Fibroblast of the conjunctiva (primary cell): ENCODE measurements at regions not wholly inside any gene's neighbourhood (a gene's known extent, or its start where the extent isn't known, plus 50 kb on each side); places are given as distances from the start of the nearest gene placed in this dataset.
"Not testable (repeated sequence)": the region's sequence is repeated elsewhere in the genome, so short reads cannot be mapped to it uniquely, and the experiment has no call there.

Source experiments
- DNase-seq: peaks from one replicate; pipeline ENCODE4 v3.0.0-alpha.2; 2010; ENCODE audit warnings: low read depth

GRCh38 chr13:44055681-44056080, 176.0 kb downstream of the LACC1 start:
- DNase-seq, result not testable (repeated sequence)

GRCh38 chr13:44058067-44058466, 178.4 kb downstream of the LACC1 start:
- DNase-seq, result no peak

DNA sequence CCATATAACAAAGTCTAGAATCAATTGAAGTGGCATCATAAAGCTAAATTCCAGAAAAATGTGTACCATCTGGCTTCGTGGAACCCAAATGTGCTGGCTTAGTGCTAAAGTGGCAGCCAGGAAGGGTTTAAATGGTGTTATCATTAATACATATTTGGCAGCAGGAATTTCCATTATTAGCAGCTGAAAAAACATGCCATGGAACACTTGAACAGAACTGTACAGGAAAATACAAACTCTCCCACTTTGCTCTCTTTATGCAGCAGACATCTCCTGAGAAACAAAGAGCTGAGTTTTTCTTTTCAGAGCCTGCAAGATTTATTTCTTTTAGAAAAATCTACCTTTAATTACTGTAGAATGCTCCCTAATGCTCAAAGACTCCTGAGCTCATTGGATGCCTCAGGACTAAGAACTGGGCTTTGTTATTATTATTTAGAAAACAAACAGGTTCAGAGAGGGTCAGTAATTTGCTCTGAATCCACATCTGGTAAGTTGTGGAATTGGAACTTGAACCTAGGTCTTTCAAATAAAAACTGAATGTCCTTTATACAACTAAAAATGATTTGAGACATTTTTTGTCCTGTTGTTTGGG, 179.0 kb downstream of the LACC1 start:
- no peak for DNase-seq

DNA sequence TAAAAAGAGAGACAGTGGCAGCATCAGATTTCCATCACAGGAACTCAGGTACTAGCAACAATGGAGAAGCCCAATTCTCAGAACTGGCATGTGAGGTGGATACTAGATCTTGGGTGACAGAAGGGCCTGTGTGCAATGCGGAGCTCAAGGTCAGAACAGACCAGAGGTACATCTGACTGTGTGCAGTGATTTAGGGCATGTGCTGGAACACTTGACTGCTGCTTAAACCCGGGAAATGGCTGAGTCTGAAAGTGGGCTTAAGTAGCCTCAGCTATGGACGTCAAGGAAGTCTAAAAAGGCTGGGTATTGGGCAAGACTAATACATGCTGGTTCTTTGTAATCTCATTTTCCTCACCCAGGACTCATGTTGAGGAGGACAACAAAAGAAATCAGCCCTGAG, 182.2 kb downstream of the LACC1 start:
- no peak for DNase-seq

GRCh38 chr13:44063467-44063866, 183.8 kb downstream of the LACC1 start:
- no peak for DNase-seq

DNA sequence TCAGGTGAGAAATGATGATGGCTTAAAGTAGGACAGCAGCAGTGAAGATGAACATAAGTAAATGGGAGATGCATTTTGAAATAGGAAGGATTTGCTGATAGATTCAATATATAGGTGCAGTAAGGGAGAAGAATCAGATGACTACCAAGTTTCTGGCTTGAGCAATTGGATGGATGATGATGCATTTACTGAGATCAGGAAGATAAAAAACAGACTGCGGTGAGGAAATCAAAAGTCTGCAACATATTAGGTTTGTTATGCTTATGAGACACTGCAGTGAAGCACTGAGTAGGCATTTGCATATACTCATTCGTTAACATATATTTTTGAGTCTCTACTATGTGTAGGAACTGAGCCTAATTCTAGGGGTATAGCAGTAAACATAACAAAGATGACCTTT, 184.2 kb downstream of the LACC1 start:
- DNase-seq, result no peak

DNA sequence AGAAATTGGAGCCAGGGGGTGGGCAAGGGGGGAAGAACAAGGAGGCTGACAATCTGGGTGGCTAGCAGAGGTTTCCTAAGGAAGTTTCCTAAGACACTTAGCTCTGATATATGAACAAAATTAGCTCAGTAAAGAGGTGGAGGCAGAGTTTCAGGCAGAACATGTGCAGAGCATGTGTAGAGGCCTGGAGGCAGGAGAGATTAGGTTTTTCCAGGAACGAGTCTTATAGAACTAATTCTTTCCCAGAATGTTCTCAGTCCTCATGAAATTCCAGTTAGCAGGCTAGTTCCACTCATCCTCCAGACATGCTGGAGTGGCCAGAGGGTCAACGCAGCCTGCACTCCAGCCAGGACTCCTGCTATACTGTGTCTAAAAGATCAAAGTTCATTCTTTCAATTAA, 184.7 kb downstream of the LACC1 start:
- no peak for DNase-seq

GRCh38 chr13:44068169-44068568, 188.5 kb downstream of the LACC1 start:
- no peak for DNase-seq

DNA sequence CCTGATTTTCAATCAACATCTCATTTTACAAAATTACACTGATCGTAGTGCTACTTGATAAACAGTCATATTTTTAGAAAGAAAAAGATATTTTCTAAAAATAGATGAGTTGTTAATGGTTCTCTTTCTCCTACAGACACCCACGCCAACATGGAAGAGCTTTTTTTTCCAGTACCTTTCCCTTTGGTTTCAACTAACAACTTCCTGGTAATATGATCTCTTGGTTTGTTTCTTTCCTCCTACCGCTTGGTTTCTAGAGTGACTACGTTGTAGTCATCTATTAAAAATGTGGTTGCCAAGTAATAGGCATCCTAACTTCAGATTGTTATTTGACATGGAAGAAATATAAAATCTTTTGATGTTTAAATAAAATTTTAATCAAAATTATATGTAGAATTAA, 189.0 kb downstream of the LACC1 start:
- peak; percentile 36 for DNase-seq

DNA sequence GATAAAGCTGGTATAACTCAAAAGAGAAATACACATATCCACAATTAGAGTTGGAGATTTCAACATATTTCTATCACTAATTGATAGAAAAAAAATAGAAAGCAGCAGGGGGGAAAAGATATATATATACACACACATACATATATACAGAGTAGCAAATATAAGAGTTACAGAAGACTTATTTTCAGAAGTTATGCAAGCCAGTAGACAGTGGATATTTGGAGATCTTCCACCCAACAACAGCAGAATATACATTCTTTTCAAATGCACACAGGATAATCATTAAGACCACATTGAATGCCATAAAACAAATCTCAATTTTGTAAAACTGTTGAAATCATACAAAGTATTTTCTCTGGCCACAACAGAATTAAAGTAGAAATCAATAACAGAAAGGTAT, 192.8 kb downstream of the LACC1 start:
- DNase-seq, result no peak

GRCh38 chr13:44074611-44075010, 194.9 kb downstream of the LACC1 start:
- DNase-seq, result no peak

DNA sequence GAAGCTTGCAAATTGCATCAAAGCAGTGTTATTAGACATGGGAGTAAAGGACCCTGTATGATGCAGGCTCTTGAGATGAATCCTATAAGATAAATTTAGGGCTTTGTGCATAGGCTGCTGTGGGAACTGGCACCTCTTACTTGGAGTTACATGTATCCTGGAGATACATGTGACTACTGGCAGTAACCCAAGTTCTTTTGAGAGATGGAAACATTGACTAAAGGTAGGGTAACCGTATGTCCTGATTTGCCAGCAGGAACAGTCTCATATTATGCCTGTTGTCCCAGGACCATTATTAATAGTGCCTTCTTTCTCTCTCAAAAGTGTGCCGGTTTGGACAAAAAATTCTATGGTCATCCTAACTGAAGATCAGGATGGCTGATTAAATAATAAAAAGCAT, 195.4 kb downstream of the LACC1 start:
- no peak for DNase-seq

GRCh38 chr13:44078806-44079376, 199.2 kb downstream of the LACC1 start:
- no peak for DNase-seq

DNA sequence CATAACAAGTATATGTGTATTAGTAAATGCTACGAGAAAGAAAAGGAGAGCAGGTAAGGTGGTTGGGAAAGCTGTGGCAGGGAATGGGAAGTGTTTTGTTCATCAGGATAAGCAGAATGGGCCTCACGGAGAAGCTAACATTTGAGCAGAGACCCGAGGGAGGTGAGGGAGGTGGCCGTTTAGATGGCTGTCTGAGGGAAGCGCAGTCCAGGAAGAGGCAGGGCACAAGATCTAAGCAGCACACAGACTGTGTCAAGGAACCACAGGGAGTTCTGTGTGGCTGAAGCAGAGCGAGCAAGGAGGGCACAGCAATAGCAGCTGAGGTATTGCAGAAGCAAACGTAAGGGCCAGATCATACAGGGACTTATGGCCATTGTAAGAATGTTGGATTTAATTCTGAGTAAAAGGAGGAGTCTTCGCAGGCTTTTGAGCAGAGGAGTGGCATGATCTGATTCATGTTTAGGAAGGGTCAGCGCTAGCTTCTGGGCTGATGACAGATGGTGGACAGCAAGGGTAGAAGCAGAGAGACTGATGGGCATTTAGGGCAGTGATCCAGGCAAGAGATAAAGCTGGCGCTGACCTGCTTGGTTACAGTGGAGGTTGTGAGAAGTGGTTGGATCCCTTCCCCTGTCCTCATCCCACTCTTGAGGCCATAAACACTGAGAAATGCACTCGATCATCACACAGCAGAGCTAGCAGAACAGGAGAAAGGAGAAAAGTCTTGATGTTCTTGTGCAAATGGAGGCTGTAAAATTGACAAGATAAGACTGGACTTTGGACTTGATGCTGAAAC, 199.9 kb downstream of the LACC1 start:
- DNase-seq, result no peak

GRCh38 chr13:44084146-44084545, 204.4 kb downstream of the LACC1 start:
- no peak for DNase-seq

DNA sequence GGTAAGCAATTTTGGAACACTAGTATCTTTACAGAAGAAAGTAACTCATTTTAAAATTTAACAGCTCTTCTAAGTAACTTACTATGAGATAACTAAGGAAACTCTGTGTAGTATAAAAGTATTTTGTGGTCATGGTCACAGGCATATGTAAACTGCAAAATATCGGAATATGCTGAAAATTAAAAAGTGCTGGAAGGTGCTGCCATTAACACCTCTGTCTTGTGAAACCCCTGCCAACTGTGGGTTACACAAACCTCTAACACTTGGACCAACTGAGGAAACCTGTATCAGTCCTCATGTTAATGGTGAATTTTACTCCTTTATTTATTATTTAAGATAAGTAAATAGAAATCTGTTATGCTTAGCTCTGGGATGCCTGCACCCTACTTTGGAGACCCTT, 206.7 kb downstream of the LACC1 start:
- DNase-seq, result no peak

GRCh38 chr13:44088411-44088810, 208.7 kb downstream of the LACC1 start:
- DNase-seq, result no peak

DNA sequence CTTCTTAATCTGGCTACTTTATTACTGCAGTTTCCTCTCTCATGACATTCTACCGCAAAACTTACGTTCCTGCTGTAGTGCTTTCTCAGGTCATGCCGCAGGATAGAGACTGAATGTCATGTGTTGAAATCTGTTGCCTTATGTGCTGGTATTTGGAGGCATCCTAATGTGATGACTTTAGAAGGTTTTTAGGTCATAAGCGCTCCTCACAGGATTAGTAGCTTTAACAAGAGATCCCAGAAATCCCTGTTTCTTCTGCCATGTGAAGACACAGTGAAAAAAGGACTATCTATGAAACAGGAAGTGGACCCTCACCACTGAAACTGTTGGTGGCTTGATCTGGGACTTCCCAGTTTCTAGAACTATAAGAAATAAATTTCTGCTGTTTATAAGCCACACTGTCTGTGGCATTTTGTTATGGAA, 209.3 kb downstream of the LACC1 start:
- DNase-seq, result no peak

DNA sequence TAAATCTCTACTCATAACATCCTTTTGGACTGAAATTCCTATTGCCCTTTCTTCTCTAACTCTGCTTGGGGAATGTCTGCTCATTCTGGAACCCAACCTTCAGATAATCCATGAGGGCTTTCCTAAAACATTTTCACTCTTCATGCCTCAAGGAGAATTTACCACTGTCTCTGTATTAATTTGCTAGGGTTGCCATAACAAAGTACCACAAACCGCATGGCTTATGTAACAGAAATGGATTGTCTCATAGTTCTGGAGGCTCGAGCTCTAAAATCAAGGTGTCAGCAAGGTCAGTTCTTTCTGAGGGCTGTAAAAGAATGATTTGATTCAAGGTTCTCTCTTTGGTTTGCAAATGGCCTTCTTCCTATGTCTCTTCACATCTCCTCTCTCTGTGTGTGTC, 209.7 kb downstream of the LACC1 start:
- DNase-seq, result no peak

DNA sequence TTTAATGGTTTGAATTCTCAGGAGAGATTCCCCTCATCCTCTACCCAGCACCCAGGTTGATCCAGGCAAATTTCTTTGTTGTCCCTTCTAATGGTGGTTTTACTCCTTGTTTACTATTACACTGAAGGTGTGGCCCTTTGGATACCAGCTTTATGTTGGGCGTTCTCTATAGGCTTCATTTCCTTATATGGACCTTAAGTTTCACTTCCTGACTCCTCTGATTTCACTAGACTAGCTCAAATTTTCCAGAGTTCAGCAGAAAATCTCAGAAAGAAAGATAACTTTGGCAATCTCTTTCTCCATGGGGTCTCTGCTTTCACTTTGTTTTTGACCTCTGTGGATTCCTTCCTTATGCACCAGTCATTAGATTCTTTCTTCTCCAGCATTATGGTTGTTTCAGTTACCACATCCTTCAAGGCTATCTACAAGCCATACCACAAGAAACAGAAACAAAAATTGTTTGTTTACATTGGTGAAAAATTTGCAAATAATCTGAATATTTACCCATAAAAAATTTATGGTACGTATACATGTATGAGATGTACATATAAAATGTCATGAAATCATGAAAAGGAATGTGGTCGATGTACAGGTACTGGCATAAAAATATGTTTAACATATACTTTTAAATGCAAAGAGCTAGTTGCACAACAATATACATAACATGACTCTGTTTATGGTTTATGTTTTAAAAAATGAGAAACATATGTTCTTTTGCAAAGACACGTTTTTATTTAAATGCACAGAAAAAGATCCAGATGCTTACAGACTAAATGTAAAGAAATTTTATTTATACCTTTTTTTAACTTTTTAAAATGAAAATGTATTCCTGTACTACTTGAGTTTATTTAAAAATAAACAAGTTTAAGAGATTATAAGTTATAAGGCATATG, 212.6 kb downstream of the LACC1 start:
- no peak for DNase-seq

DNA sequence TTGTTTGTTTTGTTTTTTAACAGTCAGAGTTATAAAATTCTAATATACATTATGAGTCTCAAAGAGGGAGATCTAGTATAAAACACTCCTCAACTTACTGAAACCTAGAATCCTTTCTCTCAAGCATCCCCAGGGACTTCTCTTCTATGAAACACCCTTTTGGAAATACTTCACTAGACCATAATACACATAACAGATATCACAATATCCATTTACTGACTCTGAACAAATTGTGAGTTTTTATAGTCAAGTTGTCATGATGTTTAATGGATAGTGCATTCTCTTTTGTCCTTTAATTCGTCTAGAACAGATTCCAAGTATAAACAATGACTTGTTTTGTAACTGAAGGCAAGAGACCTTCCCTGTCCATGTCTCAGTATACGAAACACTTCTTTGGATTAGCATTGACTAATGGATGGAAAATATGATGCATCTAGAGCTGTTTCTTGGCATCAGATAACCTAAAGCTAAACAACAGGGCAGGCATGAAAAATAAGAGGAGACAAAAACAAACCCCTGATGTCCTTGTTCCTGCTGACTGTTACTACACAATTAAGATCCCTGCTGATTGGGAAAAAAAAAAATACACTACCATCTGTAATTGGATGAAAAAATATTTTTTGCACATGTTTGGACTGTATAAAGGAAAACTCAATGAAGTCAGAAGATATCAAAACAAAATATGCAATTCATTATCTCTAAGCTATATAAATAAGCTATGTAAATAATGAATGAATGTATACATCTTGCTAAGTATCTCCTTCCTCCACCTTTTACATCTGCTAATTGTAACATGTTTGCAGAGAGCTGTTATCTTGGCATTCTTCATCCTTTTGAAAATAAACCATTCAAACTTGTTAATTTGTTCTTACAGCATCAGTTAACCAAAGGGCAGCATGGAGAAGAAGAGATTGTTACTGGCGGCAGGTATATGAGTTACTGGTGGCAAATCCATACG, 214.2 kb downstream of the LACC1 start:
- DNase-seq, result peak; percentile 38
